ENCODE measurements at regions not wholly inside any gene's neighbourhood (a gene's known extent, or its start where the extent isn't known, plus 50 kb on each side); places are given as distances from the start of the nearest gene placed in this dataset.

DNA sequence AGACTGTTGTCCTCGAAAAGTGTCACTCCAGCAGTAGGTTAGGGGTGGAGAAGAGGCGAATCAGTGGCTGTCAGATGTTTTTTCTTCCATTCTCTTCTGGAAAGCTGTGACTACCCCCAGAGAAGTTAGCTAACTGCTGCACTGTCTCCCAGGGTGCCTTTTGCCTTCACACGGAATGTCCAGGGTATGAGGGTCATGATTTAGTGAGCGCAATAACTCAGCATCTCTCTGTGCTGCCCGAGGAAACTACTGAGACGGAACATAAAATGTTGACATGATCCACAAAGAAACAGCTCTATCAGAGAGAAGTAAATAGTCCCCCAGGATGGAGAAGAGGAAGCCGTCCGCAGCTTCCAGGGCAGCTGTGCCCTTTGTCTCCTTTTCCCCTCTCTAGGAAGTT, 254.0 kb upstream of the ARGLU1 start:
- Histone ChIP-seq H3K4me3 (replicated peaks in 1 of 2; ENCODE audit: low read depth in 1 of 2, low read length in 2 of 2) (no peak overlapping the region), H3K4me2 (ENCODE audit: low read length) (no peak overlapping the region), H2AFZ (ENCODE audit: low read depth, low read length, poor library complexity, severe bottlenecking) (no peak overlapping the region), H3K9me2 (ENCODE audit: insufficient read depth) (no peaks in the 10 kb centered on the region), H3K4me1 (ENCODE audit: control insufficient read depth in 1 of 2, insufficient read depth in 2 of 2, low read length in 2 of 2) (no peaks in the 10 kb centered on the region), H3K36me3 (ENCODE audit: control insufficient read depth in 1 of 2, insufficient read depth in 2 of 2, low read length in 2 of 2) (no peaks in the 10 kb centered on the region), H3K79me2 (ENCODE audit: insufficient read depth, low read length) (no peaks in the 10 kb centered on the region), H3K9me3 (ENCODE audit: control insufficient read depth in 1 of 2, insufficient read depth in 1 of 2, low read depth in 1 of 2, low read length in 2 of 2) (no peaks in the 10 kb centered on the region), H3K27ac (ENCODE audit: low read depth, low read length) (no peak overlapping the region), H3K9ac (ENCODE audit: low read length) (no peak overlapping the region), H4K20me1 (ENCODE audit: insufficient read depth) (no peaks in the 10 kb centered on the region), H3K27me3 (ENCODE audit: insufficient read depth, low read length) (0 out of 2 replicates have a peak, but pooled peaks cover 6% of the 10 kb centered on the region)
- intact Hi-C loops (cut with micrococcal nuclease) = no loop called here
- BruUV-seq (replicated peaks) = no TSS peak
- RAD21 ChIA-PET (ENCODE audit: low non-redundant PET in 1 of 2, low total read pairs in 2 of 2, uncharacterized antibody in 2 of 2, unreplicated experiment in 2 of 2) = no interaction called here
- no peak for TF ChIP-seq FOSL1 (IDR thresholded peaks at IDR 0.05; ENCODE audit: low read depth)
- TF ChIP-seq ZBTB33 (IDR thresholded peaks at IDR 0.05; ENCODE audit: extremely low read depth, insufficient replicate concordance, low read length) = no peak
- CTCF ChIA-PET = no interaction called here
- DNase-seq (ENCODE audit: low read depth, low spot score) (no peak), ATAC-seq (no peak)
- POLR2A ChIA-PET = no interaction called here

- H3K36me3 ChIP-seq (ENCODE audit: control insufficient read depth in 1 of 2, insufficient read depth in 2 of 2, low read length in 2 of 2) = no peaks in the 10 kb centered on the region
- H3K9ac ChIP-seq (ENCODE audit: low read length) = no peak overlapping the region
- DNase-seq (ENCODE audit: low read depth, low spot score) (no peak), ATAC-seq (no peak)
- RAD21 ChIA-PET (ENCODE audit: low non-redundant PET in 1 of 2, low total read pairs in 2 of 2, uncharacterized antibody in 2 of 2, unreplicated experiment in 2 of 2) = no interaction called here
- BruUV-seq (replicated peaks) = no TSS peak
- CTCF ChIA-PET = no interaction called here
- H3K79me2 ChIP-seq (ENCODE audit: insufficient read depth, low read length) = no peaks in the 10 kb centered on the region
- intact Hi-C loops (cut with micrococcal nuclease) = no loop called here
- no peaks in the 10 kb centered on the region for H3K9me2 ChIP-seq (ENCODE audit: insufficient read depth)
- H4K20me1 ChIP-seq (ENCODE audit: insufficient read depth) = no peaks in the 10 kb centered on the region
- H3K4me3 ChIP-seq (replicated peaks in 1 of 2; ENCODE audit: low read depth in 1 of 2, low read length in 2 of 2) = no peak overlapping the region
- POLR2A ChIA-PET = no interaction called here
- no peaks in the 10 kb centered on the region for H3K4me1 ChIP-seq (ENCODE audit: control insufficient read depth in 1 of 2, insufficient read depth in 2 of 2, low read length in 2 of 2)
- H3K27me3 ChIP-seq (ENCODE audit: insufficient read depth, low read length) = 0 out of 2 replicates have a peak, but pooled peaks cover 6% of the 10 kb centered on the region
- no peak overlapping the region for H3K27ac ChIP-seq (ENCODE audit: low read depth, low read length)
- no peak overlapping the region for H2AFZ ChIP-seq (ENCODE audit: low read depth, low read length, poor library complexity, severe bottlenecking)
- H3K9me3 ChIP-seq (ENCODE audit: control insufficient read depth in 1 of 2, insufficient read depth in 1 of 2, low read depth in 1 of 2, low read length in 2 of 2) = no peaks in the 10 kb centered on the region
- H3K4me2 ChIP-seq (ENCODE audit: low read length) = no peak overlapping the region
- TF ChIP-seq ZFX (IDR thresholded peaks at IDR 0.05) (no peak), POLR2AphosphoS5 (IDR thresholded peaks at IDR 0.05; ENCODE audit: low read depth, low read length) (no peak), CEBPB (IDR thresholded peaks at IDR 0.05; ENCODE audit: low read depth) (no peak), EZH2 (IDR thresholded peaks at IDR 0.05) (no peak), EZH2phosphoT487 (IDR thresholded peaks at IDR 0.05; ENCODE audit: borderline replicate concordance) (no peak), YY1 (IDR thresholded peaks at IDR 0.05; ENCODE audit: extremely low read depth, insufficient replicate concordance, low read depth, low read length) (no peak), EGR1 (IDR thresholded peaks at IDR 0.05; ENCODE audit: low read depth) (no peak), FOSL1 (IDR thresholded peaks at IDR 0.05; ENCODE audit: low read depth) (no peak), MAX (IDR thresholded peaks at IDR 0.05) (no peak), ELF1 (IDR thresholded peaks at IDR 0.05; ENCODE audit: borderline replicate concordance, low read depth) (no peak), POLR2A (IDR thresholded peaks at IDR 0.05; ENCODE audit: borderline replicate concordance, extremely low read depth, insufficient read depth, insufficient read length) (no peak), SRF (IDR thresholded peaks at IDR 0.05; ENCODE audit: low read depth) (no peak), RAD21 (IDR thresholded peaks at IDR 0.05; ENCODE audit: low read depth) (no peak)
- TF ChIP-seq, protein P1, sequence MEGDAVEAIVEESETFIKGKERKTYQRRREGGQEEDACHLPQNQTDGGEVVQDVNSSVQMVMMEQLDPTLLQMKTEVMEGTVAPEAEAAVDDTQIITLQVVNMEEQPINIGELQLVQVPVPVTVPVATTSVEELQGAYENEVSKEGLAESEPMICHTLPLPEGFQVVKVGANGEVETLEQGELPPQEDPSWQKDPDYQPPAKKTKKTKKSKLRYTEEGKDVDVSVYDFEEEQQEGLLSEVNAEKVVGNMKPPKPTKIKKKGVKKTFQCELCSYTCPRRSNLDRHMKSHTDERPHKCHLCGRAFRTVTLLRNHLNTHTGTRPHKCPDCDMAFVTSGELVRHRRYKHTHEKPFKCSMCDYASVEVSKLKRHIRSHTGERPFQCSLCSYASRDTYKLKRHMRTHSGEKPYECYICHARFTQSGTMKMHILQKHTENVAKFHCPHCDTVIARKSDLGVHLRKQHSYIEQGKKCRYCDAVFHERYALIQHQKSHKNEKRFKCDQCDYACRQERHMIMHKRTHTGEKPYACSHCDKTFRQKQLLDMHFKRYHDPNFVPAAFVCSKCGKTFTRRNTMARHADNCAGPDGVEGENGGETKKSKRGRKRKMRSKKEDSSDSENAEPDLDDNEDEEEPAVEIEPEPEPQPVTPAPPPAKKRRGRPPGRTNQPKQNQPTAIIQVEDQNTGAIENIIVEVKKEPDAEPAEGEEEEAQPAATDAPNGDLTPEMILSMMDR (IDR thresholded peaks at IDR 0.05 in 2 of 3, conservative IDR thresholded peaks at IDR 0.05 in 1 of 3; ENCODE audit: borderline replicate concordance in 1 of 3, insufficient read depth in 1 of 3, low read depth in 2 of 3, low read length in 2 of 3) = no peak
- TF ChIP-seq, protein P2, sequence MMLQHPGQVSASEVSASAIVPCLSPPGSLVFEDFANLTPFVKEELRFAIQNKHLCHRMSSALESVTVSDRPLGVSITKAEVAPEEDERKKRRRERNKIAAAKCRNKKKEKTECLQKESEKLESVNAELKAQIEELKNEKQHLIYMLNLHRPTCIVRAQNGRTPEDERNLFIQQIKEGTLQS (IDR thresholded peaks at IDR 0.05) = no peak
Measured at GRCh38 chr13:106819413-106820180, 251.7 kb upstream of the ARGLU1 start.
